ENCODE measurements at regions not wholly inside any gene's neighbourhood (a gene's known extent, or its start where the extent isn't known, plus 50 kb on each side); places are given as distances from the start of the nearest gene placed in this dataset.

- ChIA-PET POLR2A (no interaction called here), CTCF (no interaction called here)
- no peak for DNase-seq (ENCODE audit: extremely low spot score)
- no peak for TF ChIP-seq FOXM1 (IDR thresholded peaks at IDR 0.05; ENCODE audit: borderline replicate concordance)
- TF ChIP-seq ELF4 (IDR thresholded peaks at IDR 0.05) = no peak
- no peak for TF ChIP-seq CTBP1 (IDR thresholded peaks at IDR 0.05; ENCODE audit: borderline replicate concordance)
- no peak for TF ChIP-seq TARDBP (IDR thresholded peaks at IDR 0.05)
- no peak for TF ChIP-seq SUZ12 (IDR thresholded peaks at IDR 0.05)
- TF ChIP-seq BHLHE40 (IDR thresholded peaks at IDR 0.05; ENCODE audit: borderline replicate concordance) = no peak
- TF ChIP-seq L3MBTL2 (conservative IDR thresholded peaks at IDR 0.05) = no peak
- no peak for TF ChIP-seq FOXA1 (IDR thresholded peaks at IDR 0.05)
- TF ChIP-seq ARNT (IDR thresholded peaks at IDR 0.05) = no peak
- no peak for TF ChIP-seq LEF1 (IDR thresholded peaks at IDR 0.05; ENCODE audit: borderline replicate concordance)
- TF ChIP-seq FOXK2 (IDR thresholded peaks at IDR 0.05) = no peak
- no peak for TF ChIP-seq ZNF384 (IDR thresholded peaks at IDR 0.05)
- no peak for TF ChIP-seq NFRKB (IDR thresholded peaks at IDR 0.05)
- TF ChIP-seq PKNOX1 (IDR thresholded peaks at IDR 0.05) = no peak
- TF ChIP-seq SP1 (IDR thresholded peaks at IDR 0.05) = no peak
- TF ChIP-seq HDGF (IDR thresholded peaks at IDR 0.05; ENCODE audit: borderline replicate concordance) = no peak
Observed at GRCh38 chr2:103942199-103942598, 911.7 kb upstream of the POU3F3 start.

GRCh38 chr2:103945083-103945482 lies 908.8 kb upstream of the POU3F3 start:
- ChIA-PET POLR2A (no interaction called here), CTCF (interaction anchor here (0.5 kb wide), 1 partner anchor 519 kb away, joined by 3 read pairs; no protein-coding TSS in a partner anchor)
- DNase-seq (ENCODE audit: extremely low spot score) = no peak
- no peak for TF ChIP-seq ARNT (IDR thresholded peaks at IDR 0.05)
- TF ChIP-seq LEF1 (IDR thresholded peaks at IDR 0.05; ENCODE audit: borderline replicate concordance) = no peak
- TF ChIP-seq HDGF (IDR thresholded peaks at IDR 0.05; ENCODE audit: borderline replicate concordance) = no peak
- TF ChIP-seq ZNF384 (IDR thresholded peaks at IDR 0.05) = no peak
- TF ChIP-seq SUZ12 (IDR thresholded peaks at IDR 0.05) = no peak
- no peak for TF ChIP-seq NFRKB (IDR thresholded peaks at IDR 0.05)
- TF ChIP-seq ELF4 (IDR thresholded peaks at IDR 0.05) = no peak
- TF ChIP-seq FOXK2 (IDR thresholded peaks at IDR 0.05) = no peak

GRCh38 chr2:103959174-103960128 lies 894.5 kb upstream of the POU3F3 start:
- TF ChIP-seq PKNOX1 (IDR thresholded peaks at IDR 0.05) = peak; percentile 27; the same call in 1 of the 2 replicates
- TF ChIP-seq SUZ12 (IDR thresholded peaks at IDR 0.05) = no peak
- TF ChIP-seq FOXA1 (IDR thresholded peaks at IDR 0.05) = no peak
- no peak for TF ChIP-seq FOXM1 (IDR thresholded peaks at IDR 0.05; ENCODE audit: borderline replicate concordance)
- TF ChIP-seq FOXK2 (IDR thresholded peaks at IDR 0.05) = no peak
- CTCF ChIA-PET = interaction anchor here (0.6 to 1.6 kb wide), 6 partner anchors 489 to 1232 kb away, joined by 3 to 8 read pairs (median 3); no protein-coding TSS in a partner anchor
- POLR2A ChIA-PET = no interaction called here
- DNase-seq (ENCODE audit: extremely low spot score) = peak; percentile 66

- ChIA-PET CTCF (interaction anchor here (0.6 to 1.6 kb wide), 4 partner anchors 488 to 1231 kb away, joined by 3 to 8 read pairs (median 3); no protein-coding TSS in a partner anchor), POLR2A (no interaction called here)
- no peak for TF ChIP-seq TARDBP (IDR thresholded peaks at IDR 0.05)
- no peak for TF ChIP-seq NFRKB (IDR thresholded peaks at IDR 0.05)
- no peak for TF ChIP-seq ZNF384 (IDR thresholded peaks at IDR 0.05)
- no peak for TF ChIP-seq SUZ12 (IDR thresholded peaks at IDR 0.05)
- TF ChIP-seq CTBP1 (IDR thresholded peaks at IDR 0.05; ENCODE audit: borderline replicate concordance) = no peak
- no peak for TF ChIP-seq LEF1 (IDR thresholded peaks at IDR 0.05; ENCODE audit: borderline replicate concordance)
- no peak for TF ChIP-seq L3MBTL2 (conservative IDR thresholded peaks at IDR 0.05)
- no peak for TF ChIP-seq SP1 (IDR thresholded peaks at IDR 0.05)
- no peak for TF ChIP-seq FOXK2 (IDR thresholded peaks at IDR 0.05)
- no peak for DNase-seq (ENCODE audit: extremely low spot score)
Observed at GRCh38 chr2:103960129-103960513, 893.8 kb upstream of the POU3F3 start.

GRCh38 chr2:103960951-103961350 lies 893.0 kb upstream of the POU3F3 start:
- DNase-seq (ENCODE audit: extremely low spot score) = no peak
- CTCF ChIA-PET = no interaction called here
- TF ChIP-seq CTBP1 (IDR thresholded peaks at IDR 0.05; ENCODE audit: borderline replicate concordance) = no peak
- no peak for TF ChIP-seq ZNF384 (IDR thresholded peaks at IDR 0.05)
- TF ChIP-seq FOXM1 (IDR thresholded peaks at IDR 0.05; ENCODE audit: borderline replicate concordance) = no peak
- no peak for TF ChIP-seq SP1 (IDR thresholded peaks at IDR 0.05)
- no peak for TF ChIP-seq PKNOX1 (IDR thresholded peaks at IDR 0.05)
- TF ChIP-seq NFRKB (IDR thresholded peaks at IDR 0.05) = no peak
- no peak for TF ChIP-seq HDGF (IDR thresholded peaks at IDR 0.05; ENCODE audit: borderline replicate concordance)
- TF ChIP-seq FOXK2 (IDR thresholded peaks at IDR 0.05) = no peak
- no peak for TF ChIP-seq ARNT (IDR thresholded peaks at IDR 0.05)
- TF ChIP-seq L3MBTL2 (conservative IDR thresholded peaks at IDR 0.05) = no peak
- no peak for TF ChIP-seq BHLHE40 (IDR thresholded peaks at IDR 0.05; ENCODE audit: borderline replicate concordance)
- no peak for TF ChIP-seq FOXA1 (IDR thresholded peaks at IDR 0.05)
- TF ChIP-seq SUZ12 (IDR thresholded peaks at IDR 0.05) = no peak
- TF ChIP-seq ELF4 (IDR thresholded peaks at IDR 0.05) = no peak
- TF ChIP-seq TARDBP (IDR thresholded peaks at IDR 0.05) = no peak
- TF ChIP-seq LEF1 (IDR thresholded peaks at IDR 0.05; ENCODE audit: borderline replicate concordance) = no peak
- POLR2A ChIA-PET = no interaction called here

- no peak for DNase-seq (ENCODE audit: extremely low spot score)
- ChIA-PET POLR2A (no interaction called here), CTCF (no interaction called here)
- TF ChIP-seq HDGF (IDR thresholded peaks at IDR 0.05; ENCODE audit: borderline replicate concordance) (no peak), CTBP1 (IDR thresholded peaks at IDR 0.05; ENCODE audit: borderline replicate concordance) (no peak), FOXM1 (IDR thresholded peaks at IDR 0.05; ENCODE audit: borderline replicate concordance) (no peak), FOXK2 (IDR thresholded peaks at IDR 0.05) (no peak), FOXA1 (IDR thresholded peaks at IDR 0.05) (no peak), NFRKB (IDR thresholded peaks at IDR 0.05) (no peak), TARDBP (IDR thresholded peaks at IDR 0.05) (no peak)
Observed at GRCh38 chr2:103961862-103962261, 892.1 kb upstream of the POU3F3 start.
